Activated T-helper 1 cell treated with Interleukin-2 at 50 U/mL for 16 hours (primary cell): ENCODE measurements at regions not wholly inside any gene's neighbourhood (a gene's known extent, or its start where the extent isn't known, plus 50 kb on each side); places are given as distances from the start of the nearest gene placed in this dataset.
"Not testable (repeated sequence)": the region's sequence is repeated elsewhere in the genome, so short reads cannot be mapped to it uniquely, and the experiment has no call there.

Source experiments
- DNase-seq: peaks from one replicate; pipeline ENCODE4 v3.0.0-alpha.2; 2020; ENCODE audit warnings: low read depth

DNA sequence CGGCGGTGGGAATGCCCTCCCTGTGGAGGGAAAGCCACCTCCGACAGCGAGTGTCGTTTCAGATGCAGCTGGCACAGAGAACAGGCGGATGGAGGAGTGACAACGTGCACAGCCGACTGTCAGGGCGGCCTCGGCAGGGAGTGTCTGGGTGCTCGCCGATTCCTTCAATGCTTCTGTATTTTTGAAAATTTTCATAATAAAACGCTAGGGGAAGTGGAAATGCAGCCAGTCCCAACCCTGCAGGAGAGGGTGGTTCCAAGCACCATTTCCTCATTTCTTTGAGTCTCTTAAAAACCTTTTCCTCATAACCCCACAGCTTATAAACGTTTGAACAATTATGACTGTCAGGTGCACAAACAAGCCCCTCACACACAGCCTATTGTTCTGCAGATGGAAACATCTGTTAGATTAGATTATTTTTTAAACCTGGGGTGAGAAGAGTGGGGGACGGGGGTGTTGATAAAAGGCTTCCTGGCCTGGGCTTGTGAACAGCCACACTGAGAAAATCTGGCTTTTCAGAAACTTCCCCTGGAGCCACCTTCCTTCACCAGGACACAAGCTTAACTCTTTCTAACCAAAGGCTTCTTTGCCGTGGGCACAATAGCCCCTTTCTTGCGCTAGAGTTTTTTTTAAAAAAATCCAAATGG, 228.9 kb downstream of the ANKRD60 start:
- no peak for DNase-seq

DNA sequence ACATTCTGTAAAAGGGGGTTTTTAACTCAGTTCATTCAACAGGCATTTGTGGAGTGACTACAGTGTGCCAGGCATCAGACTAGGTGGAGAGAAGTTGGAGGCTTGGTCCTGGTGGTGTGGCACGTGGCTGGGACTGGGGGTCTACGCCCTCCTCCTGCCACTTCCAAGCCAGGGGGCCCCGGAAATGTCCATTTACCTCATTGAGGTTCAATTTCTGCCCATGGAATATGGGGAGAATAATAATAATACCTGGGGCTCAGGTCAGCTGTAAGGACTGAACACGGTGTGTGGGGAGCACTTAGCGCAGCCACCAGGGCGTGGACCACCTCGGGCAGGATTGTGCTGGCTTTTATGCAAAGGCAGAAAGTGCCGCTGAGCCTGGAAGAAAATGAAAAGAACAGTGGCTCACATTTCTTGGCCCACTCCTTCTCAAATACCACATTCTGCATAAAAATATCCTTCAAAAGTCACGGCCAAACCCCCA, 229.4 kb downstream of the ANKRD60 start:
- DNase-seq: no peak

DNA sequence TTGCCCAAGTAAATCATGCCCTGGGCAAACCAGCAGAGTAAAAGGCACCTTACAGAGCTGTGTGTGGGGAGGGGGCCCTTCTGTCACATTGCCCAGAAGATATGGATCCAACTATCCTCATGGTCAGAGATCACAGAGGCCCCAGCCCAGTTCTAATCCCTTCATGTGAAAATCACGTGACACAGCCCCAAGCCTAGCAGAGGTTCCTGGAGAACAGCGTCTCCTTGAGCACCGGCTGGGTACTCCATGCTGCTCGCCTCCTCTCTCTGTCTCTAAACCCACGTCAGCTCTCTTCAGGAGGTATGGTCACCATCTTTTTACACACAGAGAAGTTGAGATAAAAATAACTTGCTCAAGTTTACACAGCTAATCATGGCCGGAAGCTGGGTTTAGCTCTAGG, 230.2 kb downstream of the ANKRD60 start:
- no peak for DNase-seq

DNA sequence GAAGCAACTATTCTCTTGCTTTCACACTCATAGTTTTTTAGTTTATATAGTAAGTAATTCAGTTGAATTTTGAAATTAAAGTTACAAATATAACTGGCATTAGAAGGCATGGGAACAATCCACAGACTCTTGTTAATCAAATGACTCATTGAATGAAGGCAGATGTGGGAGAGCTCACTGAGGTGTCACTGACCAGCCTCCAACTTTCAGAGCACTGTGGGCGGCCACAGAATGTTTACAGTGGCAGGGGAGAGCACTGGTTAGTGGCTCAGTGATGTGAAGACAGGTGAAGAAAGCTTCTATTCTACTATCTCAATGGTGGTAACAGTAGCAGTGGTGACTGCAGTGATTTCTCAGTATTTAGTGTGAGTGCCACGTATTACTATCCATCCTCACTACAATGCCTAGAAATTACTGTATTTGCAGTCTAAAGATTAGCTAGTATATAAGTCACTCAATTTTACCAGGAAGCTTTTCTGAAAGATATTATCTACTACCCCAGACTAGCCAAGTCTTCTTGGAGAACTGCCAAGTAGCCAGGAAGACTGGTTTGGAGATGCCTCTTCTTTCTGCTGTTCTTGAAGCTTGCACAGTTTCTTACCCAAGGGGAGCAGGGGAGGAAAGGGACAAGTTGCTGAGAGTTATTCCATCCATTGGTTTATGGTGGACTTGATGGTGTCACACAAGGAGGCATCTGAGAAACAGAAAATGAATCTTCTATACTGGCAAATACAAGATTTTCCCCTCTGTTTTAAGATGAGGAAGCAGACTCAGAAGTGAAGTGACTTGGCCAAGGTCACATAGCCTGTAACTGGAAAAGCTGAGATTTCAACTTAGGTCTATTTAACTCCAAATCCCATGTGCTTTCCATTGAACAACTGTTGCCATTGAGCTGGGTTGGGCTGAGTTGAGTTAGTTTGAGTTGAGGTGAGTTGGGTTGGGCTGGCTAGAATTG, 231.2 kb downstream of the ANKRD60 start:
- DNase-seq: no peak

DNA sequence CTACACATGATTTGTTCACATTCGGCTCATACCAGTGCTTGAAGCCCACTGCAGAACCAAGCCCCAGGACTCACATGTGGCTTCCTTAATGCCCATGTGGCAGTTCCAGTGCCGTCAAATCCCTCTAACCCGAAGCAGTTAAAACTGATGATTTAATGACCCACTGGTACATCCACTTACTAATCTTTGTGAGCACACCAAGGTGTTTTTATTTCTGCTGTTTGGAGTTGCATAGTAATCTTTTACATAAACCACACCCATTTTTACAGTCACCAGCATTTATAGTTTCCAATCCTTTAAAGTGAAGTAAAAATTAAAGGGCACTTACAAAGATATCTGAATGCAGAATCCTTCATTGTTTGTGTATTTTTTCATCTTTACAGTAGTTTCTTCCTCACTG, 232.0 kb downstream of the ANKRD60 start:
- DNase-seq: no peak

DNA sequence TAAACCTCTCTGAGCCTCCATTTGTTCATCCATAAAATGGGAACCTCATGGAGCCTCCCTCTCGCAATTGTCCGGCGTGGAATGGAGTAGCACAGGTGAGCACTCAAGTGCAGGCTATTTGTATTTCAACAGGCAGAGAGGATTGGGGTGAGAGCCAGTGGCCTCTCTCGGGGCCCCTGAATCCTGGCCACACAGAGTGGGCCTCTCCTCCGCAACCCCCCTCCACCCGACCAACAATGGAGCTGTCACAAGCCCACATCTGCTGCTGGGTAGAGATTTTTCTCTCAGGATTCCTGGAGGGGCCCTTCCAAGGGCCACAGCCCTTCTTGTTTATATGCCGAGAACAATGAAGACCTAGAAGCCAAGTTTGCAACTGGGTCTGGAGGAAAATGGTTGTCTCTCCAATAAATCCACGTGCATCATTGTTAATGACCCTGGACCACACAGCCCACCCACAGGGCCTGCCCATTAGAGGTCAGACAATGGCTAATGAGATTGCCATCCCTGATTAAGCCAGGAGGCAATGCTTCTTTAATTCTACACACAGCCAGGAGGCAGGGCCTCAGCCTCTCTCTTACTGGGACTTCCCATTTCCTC, 233.0 kb downstream of the ANKRD60 start:
- no peak for DNase-seq

DNA sequence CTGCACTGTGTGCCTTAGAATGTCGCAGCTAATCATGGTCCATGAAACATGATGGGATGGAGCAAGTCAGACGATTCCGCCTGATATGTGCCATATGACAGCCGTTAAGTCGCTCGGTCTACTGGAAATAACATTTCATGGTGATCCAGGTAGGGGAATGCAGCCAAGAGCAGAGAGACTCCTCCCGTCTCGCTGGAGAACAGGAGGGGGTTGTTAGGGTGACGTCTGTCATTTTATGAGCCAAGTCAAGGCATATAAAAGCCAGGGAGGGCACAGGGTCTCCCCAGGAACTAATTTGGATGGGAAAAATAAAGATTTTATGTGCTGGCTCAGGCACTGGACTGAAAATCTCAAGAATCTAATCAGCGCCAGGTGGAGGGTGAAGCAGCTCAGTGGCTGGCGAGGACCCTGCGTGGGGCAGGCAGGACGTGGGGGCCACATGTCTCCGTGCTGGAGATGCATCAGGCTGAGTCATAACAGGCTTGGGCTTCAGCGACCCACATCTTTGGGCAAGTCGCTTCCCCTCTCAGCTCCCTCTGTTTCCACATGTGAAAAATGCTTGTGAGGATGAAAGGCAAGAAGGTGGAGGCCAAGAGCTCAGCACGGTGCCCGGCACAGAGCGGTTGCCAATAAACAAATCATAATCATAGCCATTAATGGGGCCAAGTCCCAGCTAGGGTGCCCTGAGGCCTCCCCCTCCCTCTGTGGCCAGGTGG, 234.6 kb downstream of the ANKRD60 start:
- DNase-seq: no peak

DNA sequence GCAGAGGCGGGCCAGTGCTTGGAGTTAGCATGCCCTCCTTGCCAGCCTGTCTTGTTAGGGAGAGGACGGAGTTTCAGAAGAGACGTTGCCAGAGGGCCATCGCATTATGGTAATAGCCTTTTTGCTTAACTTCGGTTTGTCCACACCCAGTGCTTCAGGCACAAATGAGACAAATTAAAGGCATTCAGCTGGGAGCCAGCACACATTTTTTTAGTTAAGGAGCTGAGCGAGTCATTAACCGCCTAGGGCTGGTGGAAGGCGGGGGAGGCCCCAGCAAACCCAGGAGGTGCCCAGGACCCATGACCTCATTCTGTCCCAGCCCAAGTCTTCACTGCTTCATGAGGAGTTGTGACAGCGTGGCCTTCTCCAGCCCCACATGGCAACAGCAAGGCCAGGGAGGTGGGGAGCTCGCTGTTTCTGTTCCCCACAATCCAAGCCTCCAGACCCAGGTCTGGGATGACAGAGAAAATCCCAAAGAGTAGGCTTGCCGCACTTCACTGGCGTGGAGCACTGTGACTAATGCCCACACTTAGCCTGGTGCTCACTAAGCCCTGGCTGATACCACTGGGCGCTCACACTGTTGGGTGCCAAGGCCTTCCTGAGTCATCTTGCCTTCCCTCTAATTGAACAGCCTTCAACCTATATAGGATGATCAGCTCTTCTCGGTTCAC, 237.1 kb downstream of the ANKRD60 start:
- DNase-seq: no peak

DNA sequence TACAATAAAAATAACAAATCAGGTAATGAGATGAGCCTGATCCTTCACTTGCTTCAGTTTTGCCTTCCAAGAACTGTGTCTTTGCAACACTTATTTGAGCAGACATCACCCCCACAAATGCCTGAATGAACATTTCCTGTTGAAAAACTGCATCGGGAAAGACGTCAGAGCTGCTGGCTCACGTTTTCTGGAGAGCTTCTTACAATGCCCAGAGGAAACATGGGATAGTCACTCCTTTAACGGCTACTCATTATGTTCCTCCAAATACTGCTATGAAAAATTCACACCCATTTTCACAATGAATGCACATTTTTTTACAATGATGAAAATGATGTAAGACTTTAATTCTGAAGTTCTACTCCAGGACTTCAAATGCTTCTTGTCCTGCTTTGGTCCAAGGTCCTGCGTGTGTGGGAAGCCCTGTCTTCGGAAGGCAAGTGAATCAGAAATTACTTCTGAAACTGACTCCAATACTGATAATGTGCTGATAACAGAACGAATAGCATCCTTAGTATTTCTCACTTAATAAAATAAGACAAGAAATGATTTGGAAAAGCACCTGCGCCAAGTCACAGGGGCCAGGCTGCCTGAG, 238.0 kb downstream of the ANKRD60 start:
- DNase-seq: no peak

DNA sequence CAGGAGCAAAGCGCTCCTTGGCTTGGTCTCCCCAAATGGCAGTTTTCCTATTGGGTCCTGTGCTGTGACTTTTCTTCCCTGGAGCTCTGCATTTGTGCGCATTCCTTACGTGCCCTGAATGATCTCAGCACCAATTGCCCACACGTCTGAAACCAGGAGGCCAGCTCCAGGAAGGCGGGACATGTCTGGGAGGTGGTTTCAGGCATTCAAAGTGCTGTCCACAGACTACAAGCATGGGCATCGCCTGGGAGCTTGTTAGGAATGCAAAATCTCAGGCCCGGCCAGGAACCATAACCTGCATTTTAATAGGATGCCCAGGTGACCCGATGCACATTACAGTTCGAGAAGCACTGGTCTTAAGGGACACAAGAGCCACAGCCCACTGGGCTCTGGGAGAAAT, 239.6 kb downstream of the ANKRD60 start:
- DNase-seq: no peak

DNA sequence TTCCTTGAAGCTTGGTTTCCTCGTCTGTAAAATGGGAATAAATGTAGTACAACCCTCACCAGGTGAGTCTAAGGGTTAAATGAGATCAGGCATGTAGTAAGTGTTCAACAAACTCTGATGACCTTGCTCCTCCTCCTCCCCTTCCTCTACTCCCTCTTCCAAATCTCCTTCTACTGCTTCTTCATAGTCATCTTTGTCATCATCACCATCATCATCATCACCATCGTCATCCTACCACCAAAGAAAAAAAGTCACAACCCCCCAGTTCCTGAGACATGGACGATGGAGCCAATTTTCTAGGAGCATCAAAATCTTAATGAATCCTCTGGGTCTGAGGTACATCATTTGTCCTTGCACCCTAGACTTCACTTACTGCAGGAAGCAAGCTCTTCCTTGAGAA, 240.0 kb downstream of the ANKRD60 start:
- no peak for DNase-seq

DNA sequence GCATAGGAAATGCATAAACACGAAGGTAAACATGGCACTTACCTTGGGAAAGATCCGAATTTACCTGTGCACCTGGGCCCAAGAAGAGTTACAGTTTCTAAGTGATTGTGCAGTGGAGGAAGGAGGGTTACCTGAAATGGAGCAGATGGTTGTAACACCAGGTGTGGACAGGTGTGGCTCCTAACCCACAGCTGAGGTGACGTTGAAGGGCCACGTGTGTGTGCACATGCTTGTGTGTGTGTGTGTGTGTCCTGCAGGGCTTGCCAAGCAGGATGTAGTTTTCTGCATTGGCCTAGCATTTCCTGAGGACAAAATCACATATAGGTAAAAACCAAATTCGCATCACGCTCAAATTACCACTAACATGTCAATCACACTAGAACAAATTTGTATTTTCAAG, 240.8 kb downstream of the ANKRD60 start:
- no peak for DNase-seq

DNA sequence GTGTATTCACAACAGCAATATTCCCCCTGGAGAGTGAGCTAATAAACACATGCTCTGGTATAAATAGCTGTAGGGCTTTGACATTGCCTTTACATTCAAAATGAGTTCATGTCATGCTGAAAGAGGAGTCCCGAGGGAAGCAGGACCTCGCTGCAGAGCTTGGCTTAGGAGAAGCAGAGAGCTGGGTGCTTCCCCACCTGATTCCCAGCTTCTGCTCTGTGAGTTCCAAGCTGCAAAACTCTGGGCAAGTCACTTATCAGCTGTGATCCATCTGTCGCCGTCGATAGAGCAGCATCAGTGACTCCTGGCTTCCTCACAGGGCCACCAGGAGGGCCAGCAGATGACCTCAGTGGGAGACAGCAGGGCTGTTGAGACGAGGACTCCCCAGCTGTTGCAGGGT, 241.8 kb downstream of the ANKRD60 start:
- DNase-seq: no peak

DNA sequence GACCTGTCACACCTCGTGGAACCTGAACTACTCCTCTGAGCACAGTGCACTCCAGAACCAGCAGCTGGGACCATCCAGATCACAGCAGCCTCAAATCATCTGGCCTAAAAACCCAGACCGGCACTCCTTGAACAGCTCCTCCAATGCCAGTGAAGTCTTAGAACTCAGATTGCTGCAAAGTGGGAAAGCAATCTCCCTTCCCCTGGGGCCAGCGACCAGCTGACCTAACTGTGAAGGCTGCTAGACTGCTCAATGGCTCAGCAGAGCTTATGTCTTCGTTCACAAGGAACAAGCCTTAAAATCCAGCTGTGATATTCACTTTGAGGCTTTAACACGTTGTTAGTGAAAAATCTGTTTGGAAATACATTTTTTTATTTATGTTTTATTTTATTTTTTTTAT, 243.2 kb downstream of the ANKRD60 start:
- DNase-seq: no peak

DNA sequence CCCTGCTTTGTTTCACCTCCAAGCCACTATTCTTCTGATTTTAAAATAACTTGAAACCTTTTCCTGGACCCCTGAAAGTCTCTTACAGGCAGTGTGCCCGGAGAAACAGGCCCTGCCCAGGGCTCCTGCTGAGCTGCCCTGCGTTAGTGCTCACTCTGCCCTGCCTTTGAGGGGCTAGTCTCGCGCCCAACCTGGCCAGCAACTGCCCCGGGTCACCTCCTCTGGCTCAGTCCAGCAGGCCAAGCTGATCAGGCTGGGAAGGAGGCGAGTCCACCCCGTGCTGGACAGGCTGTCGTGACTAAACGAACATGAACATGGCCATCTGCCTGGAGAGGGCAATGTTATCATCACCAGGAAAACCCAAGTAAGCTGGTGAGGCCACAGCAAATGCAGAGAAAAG, 245.4 kb downstream of the ANKRD60 start:
- no peak for DNase-seq

DNA sequence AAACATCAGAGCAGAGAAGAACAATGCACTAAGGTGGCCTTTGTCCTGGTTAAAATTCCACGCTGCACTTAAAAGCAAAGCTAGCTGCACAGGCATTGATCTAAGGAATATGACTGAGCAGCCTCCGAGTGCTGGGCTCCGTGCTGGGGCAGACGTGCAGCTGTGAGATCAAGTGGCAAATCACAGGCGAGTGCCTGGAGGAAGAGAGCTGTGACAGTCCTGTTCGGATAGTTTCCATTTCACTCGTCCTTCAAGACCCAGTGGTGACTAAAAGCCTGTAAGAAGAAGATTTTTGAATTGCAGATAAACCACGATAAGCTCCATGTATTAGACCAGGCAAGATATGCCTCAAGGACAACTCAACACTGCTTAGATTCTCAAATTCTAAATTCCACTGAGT, 247.9 kb downstream of the ANKRD60 start:
- DNase-seq: no peak

DNA sequence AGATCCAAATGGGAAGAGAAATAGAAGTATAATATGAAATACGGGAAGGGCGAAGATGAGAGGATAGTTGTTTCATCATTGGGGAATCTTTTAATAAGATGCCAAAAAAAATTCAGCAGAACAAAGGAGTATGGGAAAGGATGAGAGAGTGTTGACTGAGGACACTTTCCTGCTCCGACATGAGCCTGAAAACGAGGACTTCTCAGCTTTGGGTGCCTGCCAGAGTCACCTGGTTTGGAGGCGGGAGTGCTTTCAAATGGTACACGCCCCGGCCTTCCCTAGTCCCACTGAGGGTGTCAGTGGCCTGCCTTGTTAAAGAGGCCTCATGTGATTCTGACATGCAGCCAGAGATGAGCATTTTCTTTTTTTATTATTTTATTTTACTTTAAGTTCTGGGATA, 250.9 kb downstream of the ANKRD60 start:
- DNase-seq: no peak

DNA sequence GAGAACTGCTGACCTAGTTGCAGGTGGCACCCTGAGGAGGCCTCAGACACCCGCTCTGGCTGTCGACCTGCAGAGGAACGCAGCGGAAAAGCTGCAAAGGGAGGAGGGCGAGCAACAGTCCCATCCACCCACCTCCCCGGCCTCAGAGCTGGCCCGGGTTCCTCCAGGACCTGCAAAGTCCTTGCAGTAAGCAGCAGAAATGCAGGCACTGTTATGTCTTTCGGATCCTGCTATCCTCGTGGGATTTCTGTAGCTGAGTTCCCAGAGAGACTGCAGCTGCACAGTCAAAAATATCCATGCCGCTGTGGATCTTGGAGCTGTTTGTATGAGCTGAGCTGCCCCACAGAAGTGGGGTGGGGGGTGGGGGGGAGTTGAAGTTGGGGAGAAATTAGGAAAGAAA, 251.3 kb downstream of the ANKRD60 start:
- no peak for DNase-seq

DNA sequence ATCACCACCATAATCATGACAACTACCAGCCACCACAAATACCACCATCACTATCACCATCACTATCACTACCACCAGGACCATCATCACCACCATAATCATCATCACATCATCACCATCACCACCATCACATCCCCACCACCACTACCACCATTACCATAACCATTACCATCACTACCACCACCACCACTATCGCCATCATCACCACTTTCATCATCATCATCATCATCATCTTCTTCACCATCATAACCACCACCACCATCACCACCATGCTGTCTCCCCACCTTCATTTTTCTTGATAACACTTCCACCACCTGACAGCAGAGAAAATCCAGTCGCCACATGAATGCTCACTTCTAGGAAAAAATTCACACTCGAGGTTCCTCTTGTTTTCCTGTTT, 253.6 kb downstream of the ANKRD60 start:
- no peak for DNase-seq

DNA sequence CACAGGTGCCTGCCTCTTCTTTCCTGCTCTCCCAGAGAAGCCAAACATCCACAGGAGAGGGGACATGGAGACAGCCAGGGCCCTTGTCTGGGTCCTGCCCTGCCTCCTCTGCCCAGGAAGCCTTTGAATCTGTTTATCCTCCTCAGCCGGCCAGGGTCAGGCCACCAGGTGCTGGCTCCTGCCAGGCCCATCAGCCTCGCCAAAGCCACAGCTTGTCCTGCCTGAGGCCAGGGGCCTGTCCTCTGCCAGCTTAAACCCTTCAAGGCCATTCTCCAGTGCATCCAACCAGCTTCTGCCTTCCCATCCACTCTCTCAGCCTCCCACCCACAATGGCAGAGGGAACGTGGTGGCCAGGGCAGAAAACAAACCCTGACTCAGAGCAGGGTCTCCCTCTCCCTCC, 254.6 kb downstream of the ANKRD60 start:
- no peak for DNase-seq

DNA sequence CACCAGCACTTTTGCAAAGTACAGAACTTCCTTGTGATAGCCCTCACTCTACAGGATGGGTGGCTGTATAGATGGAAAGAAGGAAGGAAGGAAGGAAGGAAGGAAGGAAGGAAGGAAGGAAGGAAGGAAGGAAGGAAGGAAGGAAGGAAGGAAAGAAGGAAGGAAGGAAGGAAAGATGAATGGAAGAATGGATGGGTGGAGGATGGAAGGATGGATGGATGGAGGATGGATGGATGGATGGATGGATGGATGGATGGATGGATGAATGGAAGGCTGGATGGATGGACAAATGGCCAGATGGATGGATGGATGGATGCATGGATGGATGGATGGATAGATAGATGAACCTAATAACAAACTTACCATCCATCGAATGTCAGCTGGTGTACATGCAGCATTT, 256.9 kb downstream of the ANKRD60 start:
- not testable (repeated sequence) for DNase-seq
